Peyer's patch (tissue), 4 donors: ENCODE measurements at regions not wholly inside any gene's neighbourhood (a gene's known extent, or its start where the extent isn't known, plus 50 kb on each side); places are given as distances from the start of the nearest gene placed in this dataset.

Source experiments
- POLR2A ChIP-seq, 2 donors: fragments of 450-650 bp; IDR thresholded peaks; one replicate each; pipeline ENCODE4 v1.5.1; 2017; ENCODE audit warnings: antibody characterized with exemption in 2 of 2, mild to moderate bottlenecking in 2 of 2, moderate library complexity in 2 of 2
- TF ChIP-seq, protein P1 (sequence below), 6 experiments: fragments of 450-650 bp in 4 of 6; fragments of 200-600 bp in 2 of 6; sonication (generic) in 1 of 6; IDR thresholded peaks; one replicate each; pipeline ENCODE4 v1.5.1; 2017 to 2019; ENCODE audit warnings: antibody characterized with exemption in 6 of 6, mild to moderate bottlenecking in 3 of 6, moderate library complexity in 1 of 6

GRCh38 chr1:98267423-98267822 lies 346.6 kb upstream of the DPYD start:
- TF ChIP-seq, protein P1, sequence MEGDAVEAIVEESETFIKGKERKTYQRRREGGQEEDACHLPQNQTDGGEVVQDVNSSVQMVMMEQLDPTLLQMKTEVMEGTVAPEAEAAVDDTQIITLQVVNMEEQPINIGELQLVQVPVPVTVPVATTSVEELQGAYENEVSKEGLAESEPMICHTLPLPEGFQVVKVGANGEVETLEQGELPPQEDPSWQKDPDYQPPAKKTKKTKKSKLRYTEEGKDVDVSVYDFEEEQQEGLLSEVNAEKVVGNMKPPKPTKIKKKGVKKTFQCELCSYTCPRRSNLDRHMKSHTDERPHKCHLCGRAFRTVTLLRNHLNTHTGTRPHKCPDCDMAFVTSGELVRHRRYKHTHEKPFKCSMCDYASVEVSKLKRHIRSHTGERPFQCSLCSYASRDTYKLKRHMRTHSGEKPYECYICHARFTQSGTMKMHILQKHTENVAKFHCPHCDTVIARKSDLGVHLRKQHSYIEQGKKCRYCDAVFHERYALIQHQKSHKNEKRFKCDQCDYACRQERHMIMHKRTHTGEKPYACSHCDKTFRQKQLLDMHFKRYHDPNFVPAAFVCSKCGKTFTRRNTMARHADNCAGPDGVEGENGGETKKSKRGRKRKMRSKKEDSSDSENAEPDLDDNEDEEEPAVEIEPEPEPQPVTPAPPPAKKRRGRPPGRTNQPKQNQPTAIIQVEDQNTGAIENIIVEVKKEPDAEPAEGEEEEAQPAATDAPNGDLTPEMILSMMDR (IDR thresholded peaks at IDR 0.05), result no peak
- TF ChIP-seq POLR2A (IDR thresholded peaks at IDR 0.05), result no peak
